IMR-90 (cell line): ENCODE measurements at regions not wholly inside any gene's neighbourhood (a gene's known extent, or its start where the extent isn't known, plus 50 kb on each side); places are given as distances from the start of the nearest gene placed in this dataset.
"Not testable (repeated sequence)": the region's sequence is repeated elsewhere in the genome, so short reads cannot be mapped to it uniquely, and the experiment has no call there.

Experiments
- ATAC-seq: fragments of 200-7000 bp; cut with Tn5 transposase; 2 replicates; pipeline ENCODE4 v1.9.1; 2020; ENCODE audit warnings: low read depth, mild to moderate bottlenecking, moderate library complexity
- BruUV-seq: library from RNA; stranded (reverse); fragments of 400-500 nt; replicated peaks from 2 replicates; lab custom pipeline; 2021; lab: Mats Ljungman, UMichigan
- CTCF ChIA-PET: fragments of 300-600 bp; formaldehyde crosslinking; extraction: SDS; loops from one replicate; lab custom pipeline; 2021; ENCODE audit warnings: antibody characterized with exemption; lab: Yijun Ruan, JAX
- POLR2A ChIA-PET: fragments of 300-600 bp; sonication (Branson Sonifier 250); formaldehyde crosslinking; loops from one replicate; lab custom pipeline; 2022; ENCODE audit warnings: antibody characterized with exemption; ENCODE audit not compliant: unreplicated experiment; lab: Charles Lee
- DNase-seq: peaks from one replicate; pipeline ENCODE4 v3.0.0; 2013
- H2AFZ ChIP-seq: replicated peaks from 2 replicates; pipeline ENCODE3; 2013; ENCODE audit warnings: low read length, mild to moderate bottlenecking; ENCODE audit not compliant: poor library complexity
- H2AK5ac ChIP-seq: 2 replicates; pipeline ENCODE4 v1.6.1; 2013; ENCODE audit warnings: low read depth, low read length, inconsistent platforms
- H2AK9ac ChIP-seq: replicated peaks from 2 replicates; pipeline ENCODE3; 2013; ENCODE audit warnings: mild to moderate bottlenecking, low read depth, low read length, moderate library complexity; ENCODE audit not compliant: poor library complexity
- H2BK120ac ChIP-seq: 2 replicates; pipeline ENCODE4 v1.6.1; 2013; ENCODE audit warnings: low read depth, low read length, inconsistent platforms
- H2BK15ac ChIP-seq: 3 replicates; pipeline ENCODE4 v1.6.1; 2013; ENCODE audit warnings: low read depth, low read length, inconsistent platforms
- H2BK20ac ChIP-seq: 2 replicates; pipeline ENCODE4 v1.6.1; 2013; ENCODE audit warnings: low read depth, mild to moderate bottlenecking, inconsistent platforms, low read length, moderate library complexity
- H2BK5ac ChIP-seq: 2 replicates; pipeline ENCODE4 v1.6.1; 2013; ENCODE audit warnings: mild to moderate bottlenecking, low read depth, low read length, inconsistent platforms; ENCODE audit not compliant: poor library complexity, severe bottlenecking
- H3K14ac ChIP-seq: replicated peaks from 2 replicates; pipeline ENCODE4 v1.6.1; 2013; ENCODE audit warnings: low read depth, low read length, inconsistent platforms
- H3K18ac ChIP-seq: 2 replicates; pipeline ENCODE4 v1.6.1; 2013; ENCODE audit warnings: low read depth, low read length, control low read depth
- H3K23ac ChIP-seq: 2 replicates; pipeline ENCODE4 v1.6.1; 2013; ENCODE audit warnings: low read depth, low read length, inconsistent platforms
- H3K27ac ChIP-seq: 2 replicates; pipeline ENCODE4 v1.5.1; 2013; ENCODE audit warnings: mild to moderate bottlenecking, control low read depth, low read length; ENCODE audit not compliant: insufficient read depth
- H3K27me3 ChIP-seq: 2 replicates; pipeline ENCODE4 v1.6.1; 2013; ENCODE audit warnings: low read length; ENCODE audit not compliant: control insufficient read depth, insufficient read depth
- H3K36me3 ChIP-seq: 2 replicates; pipeline ENCODE4 v1.6.1; 2013; ENCODE audit warnings: low read length, mixed read lengths; ENCODE audit not compliant: control insufficient read depth, insufficient read depth
- H3K4ac ChIP-seq: 2 replicates; pipeline ENCODE4 v1.6.1; 2013; ENCODE audit warnings: low read depth, low read length, inconsistent platforms
- H3K4me1 ChIP-seq: 2 replicates; pipeline ENCODE4 v1.6.1; 2013; ENCODE audit warnings: low read length, mixed read lengths; ENCODE audit not compliant: control insufficient read depth, insufficient read depth
- H3K4me2 ChIP-seq: 2 replicates; pipeline ENCODE4 v1.6.1; 2013; ENCODE audit warnings: low read depth, mild to moderate bottlenecking, control low read depth, low read length, moderate library complexity
- H3K4me3 ChIP-seq: 2 replicates; pipeline ENCODE4 v1.5.1; 2013; ENCODE audit warnings: low read depth, mild to moderate bottlenecking, control low read depth, low read length, moderate library complexity; ENCODE audit not compliant: insufficient read depth
- H3K56ac ChIP-seq: 2 replicates; pipeline ENCODE4 v1.6.1; 2013; ENCODE audit warnings: low read length, inconsistent platforms; ENCODE audit not compliant: insufficient read depth; ENCODE audit errors: extremely low read depth
- H3K79me1 ChIP-seq, 2 experiments: 2 replicates each; pipeline ENCODE4 v1.6.1; 2013; ENCODE audit warnings: low read length in 2 of 2, inconsistent platforms in 1 of 2, low read depth in 1 of 2
- H3K9ac ChIP-seq: 2 replicates; pipeline ENCODE4 v1.6.1; 2013; ENCODE audit warnings: low read depth, low read length, control low read depth
- H3K9me1 ChIP-seq: 2 replicates; pipeline ENCODE4 v1.6.1; 2013; ENCODE audit warnings: low read length, inconsistent platforms; ENCODE audit not compliant: insufficient read depth
- H3K9me3 ChIP-seq: 2 replicates; pipeline ENCODE4 v1.6.1; 2013; ENCODE audit warnings: low read length; ENCODE audit not compliant: control insufficient read depth, insufficient read depth
- H4K20me1 ChIP-seq: 2 replicates; pipeline ENCODE4 v1.6.1; 2013; ENCODE audit warnings: low read length, inconsistent platforms; ENCODE audit not compliant: insufficient read depth
- H4K5ac ChIP-seq: 2 replicates; pipeline ENCODE4 v1.6.1; 2013; ENCODE audit warnings: mild to moderate bottlenecking, low read depth, low read length, control low read depth
- H4K8ac ChIP-seq, 2 experiments: 2 replicates each; pipeline ENCODE4 v1.6.1; 2013; ENCODE audit warnings: low read depth in 2 of 2, low read length in 2 of 2, control low read depth in 1 of 2, inconsistent platforms in 1 of 2
- H4K91ac ChIP-seq: 2 replicates; pipeline ENCODE4 v1.6.1; 2013; ENCODE audit warnings: low read depth, low read length, inconsistent platforms; ENCODE audit not compliant: insufficient read depth
- WGBS, 2 experiments: methylation state at CpG; one replicate each; pipeline versions ENCODE4 v1.1.5 to v1.1.7; 2013; ENCODE audit warnings: missing lambda C conversion rate in 2 of 2; ENCODE audit not compliant: insufficient read length in 1 of 2; ENCODE audit errors: extremely low coverage in 2 of 2; 5-methylcytosine and 5-hydroxymethylcytosine counted together
- dilution Hi-C: fragments of 300-500 bp; cut with HindIII; formaldehyde crosslinking; loops from one replicate; pipeline ENCODE4 v1.14.3; 2018; ENCODE audit warnings: low sequenced_read_pairs; ENCODE audit not compliant: unreplicated experiment
- in situ Hi-C: fragments of 300-500 bp; cut with MboI; formaldehyde crosslinking; loops from 3 replicates; pipeline ENCODE4 v1.14.3; 2019; ENCODE audit warnings: low sequenced_read_pairs, inconsistent platforms, mixed read lengths
- intact Hi-C: fragments of 100-400 bp; cut with micrococcal nuclease; formaldehyde crosslinking; loops from 2 replicates; pipeline ENCODE4 v1.10.0; 2022

- H4K91ac ChIP-seq, H3K9ac ChIP-seq, H3K27me3 ChIP-seq, in situ Hi-C loops, DNase-seq, H2BK15ac ChIP-seq, dilution Hi-C loops, H2AFZ ChIP-seq, POLR2A ChIA-PET, CTCF ChIA-PET, H4K20me1 ChIP-seq, ATAC-seq, H3K4me2 ChIP-seq, H3K27ac ChIP-seq, H2BK120ac ChIP-seq, H3K4ac ChIP-seq, H3K9me1 ChIP-seq, H3K23ac ChIP-seq, H3K36me3 ChIP-seq, H4K8ac ChIP-seq, H3K79me1 ChIP-seq, H2BK20ac ChIP-seq, BruUV-seq, H2BK5ac ChIP-seq, H3K18ac ChIP-seq, H3K4me1 ChIP-seq, H3K56ac ChIP-seq, H3K4me3 ChIP-seq, H4K5ac ChIP-seq, intact Hi-C loops, H2AK9ac ChIP-seq, H3K9me3 ChIP-seq, H2AK5ac ChIP-seq, H3K14ac ChIP-seq: not testable (repeated sequence)
- WGBS, 2 experiments = no CpG with 5 or more reads among the region's 1 CpG
These were observed 449.6 kb upstream of the ZEB2 start for GRCh38 chr2:144969564-144969963.
